ENCODE measurements at regions not wholly inside any gene's neighbourhood (a gene's known extent, or its start where the extent isn't known, plus 50 kb on each side); places are given as distances from the start of the nearest gene placed in this dataset.

GRCh38 chr3:182738583-182739411, 54.5 kb upstream of the ATP11B start:
- no peak for TF ChIP-seq CTCF (IDR thresholded peaks at IDR 0.05; ENCODE audit: low read depth, low read length, missing input control)
- TF ChIP-seq, protein P1, sequence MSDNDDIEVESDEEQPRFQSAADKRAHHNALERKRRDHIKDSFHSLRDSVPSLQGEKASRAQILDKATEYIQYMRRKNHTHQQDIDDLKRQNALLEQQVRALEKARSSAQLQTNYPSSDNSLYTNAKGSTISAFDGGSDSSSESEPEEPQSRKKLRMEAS (IDR thresholded peaks at IDR 0.05), result no peak
- TF ChIP-seq FOXA2 (IDR thresholded peaks at IDR 0.05), result no peak
- no peak for TF ChIP-seq RXRA (IDR thresholded peaks at IDR 0.05)
- no peak for TF ChIP-seq YY1 (IDR thresholded peaks at IDR 0.05)
